ENCODE measurements at regions not wholly inside any gene's neighbourhood (a gene's known extent, or its start where the extent isn't known, plus 50 kb on each side); places are given as distances from the start of the nearest gene placed in this dataset.

- DNase-seq = no peak
These were observed 132.2 kb downstream of the SH3BGRL2 start for GRCh38 chr6:79763301-79763700.

DNA sequence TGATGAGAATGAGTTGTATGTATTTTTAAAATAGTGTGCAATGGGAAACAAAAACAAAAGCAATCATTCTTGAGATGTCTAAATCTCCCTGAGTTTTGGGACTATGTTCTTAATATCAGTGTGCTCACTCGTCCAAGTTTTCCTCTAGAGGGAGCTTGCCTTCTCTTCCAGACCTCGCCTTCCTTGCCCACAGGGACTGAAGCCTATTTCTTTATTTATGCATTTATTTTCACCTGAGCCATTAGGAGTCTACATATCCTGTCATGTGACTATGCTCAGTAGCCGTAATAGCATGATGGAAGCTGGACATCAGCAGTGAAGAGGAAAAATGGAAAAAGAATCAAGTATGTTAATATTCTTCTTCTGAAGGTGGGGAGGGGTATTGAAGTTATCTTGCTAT is 131.2 kb downstream of the SH3BGRL2 start:
- no peak for DNase-seq

GRCh38 chr6:79756496-79756895 is 125.4 kb downstream of the SH3BGRL2 start:
- DNase-seq = no peak

DNA sequence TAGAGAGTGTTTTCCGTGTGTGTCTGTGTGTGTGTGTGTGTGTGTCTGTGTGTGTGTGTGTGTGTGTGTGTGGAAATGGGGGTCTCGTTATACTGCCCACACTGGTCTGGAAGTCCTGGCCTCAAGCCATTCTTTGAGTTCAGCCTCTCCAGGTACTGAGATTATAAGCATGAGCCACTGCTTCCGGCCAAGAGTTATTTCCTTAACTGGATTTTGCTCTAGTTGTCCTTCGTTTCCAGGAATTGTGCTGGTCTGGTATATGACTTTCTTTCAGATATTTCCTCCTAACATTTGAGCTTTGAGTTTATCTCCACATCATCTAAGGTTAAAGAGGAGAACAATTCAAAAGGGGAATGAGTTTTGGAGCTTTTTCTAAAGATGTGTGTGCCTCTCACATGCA is 124.8 kb downstream of the SH3BGRL2 start:
- no peak for DNase-seq

All from NCI-H526 treated with DMSO at 0.1 percent for 48 hours (cell line).